ENCODE measurements at regions not wholly inside any gene's neighbourhood (a gene's known extent, or its start where the extent isn't known, plus 50 kb on each side); places are given as distances from the start of the nearest gene placed in this dataset.

- Mint-ChIP-seq H3K27me3 (ENCODE audit: insufficient read depth, low read depth, poor library complexity) (no peaks in the 10 kb centered on the region), H3K36me3 (ENCODE audit: low read depth) (no peaks in the 10 kb centered on the region), H3K27ac (no peak overlapping the region), H3K4me3 (no peak overlapping the region), H3K9me3 (peaks cover 11% of the 10 kb centered on the region; the same call in 2 of the 3 replicates), H3K4me1 (no peaks in the 10 kb centered on the region)
- Histone ChIP-seq H3F3A (replicated peaks; ENCODE audit: low read depth) (no peaks in the 10 kb centered on the region), H3K36me3 (ENCODE audit: insufficient read depth) (peaks cover 7% of the 10 kb centered on the region), H3K27me3 (ENCODE audit: insufficient read depth) (no peaks in the 10 kb centered on the region), H4K20me1 (replicated peaks; ENCODE audit: insufficient read depth) (no peaks in the 10 kb centered on the region), H3K27ac (ENCODE audit: low read depth) (no peak overlapping the region), H2AFZ (no peak overlapping the region), H3K79me2 (replicated peaks; ENCODE audit: insufficient read depth) (no peaks in the 10 kb centered on the region), H3K4me3 (no peak overlapping the region), H3K4me2 (no peak overlapping the region), H3K4me1 (ENCODE audit: insufficient read depth) (no peaks in the 10 kb centered on the region), H3K9me2 (ENCODE audit: insufficient read depth) (peaks cover 17% of the 10 kb centered on the region; the same call in 1 of the 2 replicates)
- no peak for DNase-seq (ENCODE audit: low spot score)
- no peak for TF ChIP-seq EZH2 (IDR thresholded peaks at IDR 0.05; ENCODE audit: low read depth, unreplicated experiment)
- TF ChIP-seq EZH2phosphoT487 (IDR thresholded peaks at IDR 0.05; ENCODE audit: unreplicated experiment), result no peak
- no peak for TF ChIP-seq CREB1 (CRISPR knock-in tag; IDR thresholded peaks at IDR 0.05; ENCODE audit: low read depth)
- TF ChIP-seq JUNB (IDR thresholded peaks at IDR 0.05; ENCODE audit: unreplicated experiment), result no peak
- TF ChIP-seq, protein P1, sequence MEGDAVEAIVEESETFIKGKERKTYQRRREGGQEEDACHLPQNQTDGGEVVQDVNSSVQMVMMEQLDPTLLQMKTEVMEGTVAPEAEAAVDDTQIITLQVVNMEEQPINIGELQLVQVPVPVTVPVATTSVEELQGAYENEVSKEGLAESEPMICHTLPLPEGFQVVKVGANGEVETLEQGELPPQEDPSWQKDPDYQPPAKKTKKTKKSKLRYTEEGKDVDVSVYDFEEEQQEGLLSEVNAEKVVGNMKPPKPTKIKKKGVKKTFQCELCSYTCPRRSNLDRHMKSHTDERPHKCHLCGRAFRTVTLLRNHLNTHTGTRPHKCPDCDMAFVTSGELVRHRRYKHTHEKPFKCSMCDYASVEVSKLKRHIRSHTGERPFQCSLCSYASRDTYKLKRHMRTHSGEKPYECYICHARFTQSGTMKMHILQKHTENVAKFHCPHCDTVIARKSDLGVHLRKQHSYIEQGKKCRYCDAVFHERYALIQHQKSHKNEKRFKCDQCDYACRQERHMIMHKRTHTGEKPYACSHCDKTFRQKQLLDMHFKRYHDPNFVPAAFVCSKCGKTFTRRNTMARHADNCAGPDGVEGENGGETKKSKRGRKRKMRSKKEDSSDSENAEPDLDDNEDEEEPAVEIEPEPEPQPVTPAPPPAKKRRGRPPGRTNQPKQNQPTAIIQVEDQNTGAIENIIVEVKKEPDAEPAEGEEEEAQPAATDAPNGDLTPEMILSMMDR (conservative IDR thresholded peaks at IDR 0.05; ENCODE audit: low read depth in 2 of 2), result no peak
- TF ChIP-seq ZNF114 (CRISPR knock-in tag; IDR thresholded peaks at IDR 0.05), result no peak
- no peak for TF ChIP-seq STAT1 (IDR thresholded peaks at IDR 0.05; ENCODE audit: unreplicated experiment)
- TF ChIP-seq ZNF462 (CRISPR knock-in tag; IDR thresholded peaks at IDR 0.05), result no peak
- no peak for TF ChIP-seq REST (IDR thresholded peaks at IDR 0.05; ENCODE audit: unreplicated experiment)
- TF ChIP-seq NANOG (IDR thresholded peaks at IDR 0.05; ENCODE audit: borderline replicate concordance), result no peak
- TF ChIP-seq ETS1 (IDR thresholded peaks at IDR 0.05), result no peak
- TF ChIP-seq ZNF331 (CRISPR knock-in tag; IDR thresholded peaks at IDR 0.05; ENCODE audit: low read depth), result no peak
- ATAC-seq, result no peak
These were observed 302.7 kb downstream of the SFMBT2 start for GRCh38 chr10:7108141-7108540.
